ENCODE measurements at regions not wholly inside any gene's neighbourhood (a gene's known extent, or its start where the extent isn't known, plus 50 kb on each side); places are given as distances from the start of the nearest gene placed in this dataset.
"Not testable (repeated sequence)": the region's sequence is repeated elsewhere in the genome, so short reads cannot be mapped to it uniquely, and the experiment has no call there.

GRCh38 chr7:67371429-67372305, 375.0 kb downstream of the TYW1 start:
- intact Hi-C loops (cut with DNase I; ENCODE audit: low total_unique reads), result no loop called here
- H3K27ac ChIP-seq, result no peak overlapping the region
- peaks cover 0 to 38% of the 10 kb centered on the region in 2 donors for H3K27me3 ChIP-seq
- peak; percentile 75 to 77 for TF ChIP-seq CTCF (IDR thresholded peaks at IDR 0.05)
- H3K36me3 ChIP-seq, result no peaks in the 10 kb centered on the region
- H3K9me3 ChIP-seq, result peaks cover 0 to 8% (median 6%) of the 10 kb centered on the region in 3 donors
- DNase-seq, result peak in 1 of 2 donors; percentile 51
- H3K4me3 ChIP-seq, result no peak overlapping the region
- no peaks in the 10 kb centered on the region for H3K4me1 ChIP-seq

GRCh38 chr7:67373389-67373788, 376.8 kb downstream of the TYW1 start:
- H3K4me1 ChIP-seq; H3K36me3 ChIP-seq; DNase-seq; intact Hi-C loops (cut with DNase I; ENCODE audit: low total_unique reads); H3K27ac ChIP-seq; H3K9me3 ChIP-seq; H3K4me3 ChIP-seq: not testable (repeated sequence)
- peaks cover 0 to 36% of the 10 kb centered on the region in 2 donors for H3K27me3 ChIP-seq

GRCh38 chr7:67375427-67375826, 378.8 kb downstream of the TYW1 start:
- H3K36me3 ChIP-seq, result no peaks in the 10 kb centered on the region
- TF ChIP-seq CTCF (IDR thresholded peaks at IDR 0.05), result no peak
- intact Hi-C loops (cut with DNase I; ENCODE audit: low total_unique reads), result no loop called here
- H3K27ac ChIP-seq, result no peak overlapping the region
- no peak for DNase-seq
- no peaks in the 10 kb centered on the region for H3K4me1 ChIP-seq
- H3K4me3 ChIP-seq, result no peak overlapping the region
- H3K27me3 ChIP-seq, result peaks cover 0 to 23% of the 10 kb centered on the region in 2 donors
- peaks cover 0 to 6% (median 0%) of the 10 kb centered on the region in 3 donors for H3K9me3 ChIP-seq

GRCh38 chr7:67377939-67378862, 381.6 kb downstream of the TYW1 start:
- H3K27ac ChIP-seq, result no peak overlapping the region
- TF ChIP-seq CTCF (IDR thresholded peaks at IDR 0.05), result peak; percentile 71 to 76
- H3K36me3 ChIP-seq, result no peaks in the 10 kb centered on the region
- intact Hi-C loops (cut with DNase I; ENCODE audit: low total_unique reads), result no loop called here
- no peaks in the 10 kb centered on the region for H3K4me1 ChIP-seq
- DNase-seq, result peak; percentile 50 to 73
- H3K4me3 ChIP-seq, result no peak overlapping the region
- H3K27me3 ChIP-seq, result peaks cover 0 to 5% of the 10 kb centered on the region in 2 donors
- H3K9me3 ChIP-seq, result peaks cover 0 to 6% (median 0%) of the 10 kb centered on the region in 3 donors

GRCh38 chr7:67380326-67380725, 383.7 kb downstream of the TYW1 start:
- Histone ChIP-seq H3K27ac (no peak overlapping the region), H3K36me3 (no peaks in the 10 kb centered on the region), H3K9me3 (peaks cover 0 to 3% (median 0%) of the 10 kb centered on the region in 3 donors), H3K27me3 (peaks cover 0 to 5% of the 10 kb centered on the region in 2 donors), H3K4me1 (no peaks in the 10 kb centered on the region), H3K4me3 (no peak overlapping the region)
- intact Hi-C loops (cut with DNase I; ENCODE audit: low total_unique reads), result no loop called here
- DNase-seq, result no peak
- no peak for TF ChIP-seq CTCF (IDR thresholded peaks at IDR 0.05)
